ENCODE measurements at regions not wholly inside any gene's neighbourhood (a gene's known extent, or its start where the extent isn't known, plus 50 kb on each side); places are given as distances from the start of the nearest gene placed in this dataset.
"Not testable (repeated sequence)": the region's sequence is repeated elsewhere in the genome, so short reads cannot be mapped to it uniquely, and the experiment has no call there.

GRCh38 chr10:52368725-52369124 is 54.6 kb downstream of the DKK1 start:
- no peak for DNase-seq (ENCODE audit: low read depth, low spot score)

- not testable (repeated sequence) for DNase-seq (ENCODE audit: low read depth, low spot score)
Measured at GRCh38 chr10:52374207-52374606, 60.1 kb downstream of the DKK1 start.

- DNase-seq (ENCODE audit: low read depth, low spot score) = no peak
Measured at GRCh38 chr10:52376694-52377354, 62.7 kb downstream of the DKK1 start.

DNA sequence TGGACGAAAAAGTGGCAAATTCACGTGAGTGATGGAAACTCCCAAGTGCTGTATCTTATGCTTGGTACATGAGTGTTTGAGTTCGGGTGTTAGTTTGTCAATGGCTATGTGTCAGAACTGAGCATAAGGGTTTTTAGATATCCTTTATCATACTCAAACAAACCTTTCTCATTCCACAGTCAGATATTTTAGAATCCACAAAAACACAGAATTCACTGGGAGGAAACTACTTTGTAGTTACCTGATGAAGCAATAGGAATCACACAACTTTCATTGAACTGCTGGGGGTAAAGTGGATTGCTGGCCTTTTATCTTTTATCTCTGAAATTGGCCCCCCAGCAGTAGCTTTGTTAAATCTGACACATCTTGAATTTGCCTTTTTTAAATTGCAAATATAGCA is 64.0 kb downstream of the DKK1 start:
- DNase-seq (ENCODE audit: low read depth, low spot score) = no peak

DNA sequence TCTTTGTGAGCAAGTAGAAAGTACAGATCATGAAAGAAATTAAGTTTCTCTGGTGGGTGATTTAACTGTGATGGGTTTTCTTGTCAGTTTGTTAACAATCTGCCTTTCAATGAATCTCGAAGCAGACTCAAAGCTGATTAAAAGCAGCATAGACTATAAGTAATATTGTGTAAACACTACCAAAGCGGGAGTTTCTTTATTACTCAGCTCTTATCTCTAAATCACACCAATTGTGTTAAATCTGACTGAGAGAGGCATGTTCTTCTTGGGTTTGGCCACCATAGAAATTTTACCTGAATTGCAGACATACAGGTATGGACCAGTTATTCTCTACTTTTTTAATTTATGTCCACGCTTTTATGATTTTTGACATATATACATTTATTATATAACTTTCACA is 65.2 kb downstream of the DKK1 start:
- DNase-seq (ENCODE audit: low read depth, low spot score) = no peak

DNA sequence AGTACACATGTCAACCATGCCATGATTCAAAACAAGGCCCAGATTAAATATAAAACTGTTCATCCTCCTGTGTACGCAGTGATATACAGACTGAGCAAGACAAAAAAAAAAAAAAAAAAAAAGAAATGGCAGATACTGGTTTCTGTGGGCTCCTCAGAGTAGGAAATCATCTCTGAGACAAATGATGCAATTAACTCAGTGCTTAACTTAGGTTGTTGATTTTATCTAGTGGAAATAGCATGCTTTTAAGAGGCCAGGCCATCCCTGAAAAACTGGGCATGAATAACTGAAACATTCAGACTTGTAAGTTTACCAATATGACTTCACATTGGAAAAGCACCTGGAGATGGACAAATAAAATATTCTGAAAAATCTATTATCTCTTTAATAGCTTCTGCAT is 69.0 kb downstream of the DKK1 start:
- no peak for DNase-seq (ENCODE audit: low read depth, low spot score)

DNA sequence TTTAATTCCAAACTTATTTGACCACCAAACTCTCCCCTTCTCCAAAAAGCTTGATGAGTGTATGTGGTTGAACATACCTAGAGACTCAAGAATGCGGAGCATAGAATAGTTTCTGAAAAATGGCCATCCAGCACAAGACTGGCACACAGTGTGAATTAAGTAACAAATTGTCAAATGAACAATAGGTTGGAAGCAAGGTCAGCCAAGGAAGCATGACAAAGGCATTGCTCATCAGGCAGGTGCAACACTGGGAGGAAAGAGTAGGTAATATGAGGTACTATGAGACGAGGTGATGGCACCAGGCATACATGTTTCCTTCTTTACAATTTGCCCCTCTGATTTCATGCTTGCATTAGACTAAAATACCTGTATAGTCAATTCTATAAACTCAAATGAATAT is 73.7 kb downstream of the DKK1 start:
- no peak for DNase-seq (ENCODE audit: low read depth, low spot score)

DNA sequence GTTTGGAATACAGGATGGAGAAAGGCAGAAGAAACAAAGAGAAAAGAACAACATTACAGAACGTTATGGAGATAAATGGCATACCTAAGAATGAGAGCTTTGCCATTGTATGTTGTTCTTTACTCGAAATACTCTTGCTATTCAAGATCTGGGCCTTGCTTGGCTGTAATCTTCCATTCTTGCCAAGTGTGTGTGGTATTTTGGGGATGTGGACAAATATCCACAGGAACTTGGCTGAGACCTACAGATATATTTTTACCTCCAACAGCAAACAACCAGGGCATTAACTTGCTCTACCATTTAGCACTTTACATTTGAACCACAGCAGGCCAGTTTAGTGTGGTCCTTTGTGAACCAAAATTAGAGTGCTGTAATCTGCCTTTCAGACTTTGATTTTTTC is 76.3 kb downstream of the DKK1 start:
- DNase-seq (ENCODE audit: low read depth, low spot score) = no peak

- DNase-seq (ENCODE audit: low read depth, low spot score) = no peak
Measured at GRCh38 chr10:52391927-52392602, 78.0 kb downstream of the DKK1 start.

GRCh38 chr10:52394246-52394645 is 80.2 kb downstream of the DKK1 start:
- no peak for DNase-seq (ENCODE audit: low read depth, low spot score)

GRCh38 chr10:52400562-52400961 is 86.5 kb downstream of the DKK1 start:
- no peak for DNase-seq (ENCODE audit: low read depth, low spot score)

DNA sequence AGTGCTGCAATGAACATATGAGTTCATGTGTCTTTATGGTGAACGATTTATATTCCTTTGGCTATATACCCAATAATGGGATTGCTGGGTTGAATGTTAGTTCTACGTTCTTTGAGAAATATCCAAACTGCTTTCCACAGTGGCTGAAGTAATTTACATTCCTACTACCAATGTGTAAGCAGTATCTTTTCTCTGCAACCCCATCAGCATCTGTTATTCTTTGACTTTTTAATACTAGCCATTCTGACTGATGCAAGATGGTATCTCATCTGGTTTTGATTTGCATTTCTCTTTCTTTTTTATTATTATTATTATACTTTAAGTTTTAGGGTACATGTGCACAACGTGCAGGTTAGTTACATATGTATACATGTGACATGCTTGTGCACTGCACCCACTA is 89.7 kb downstream of the DKK1 start:
- not testable (repeated sequence) for DNase-seq (ENCODE audit: low read depth, low spot score)

GRCh38 chr10:52409195-52409594 is 95.1 kb downstream of the DKK1 start:
- no peak for DNase-seq (ENCODE audit: low read depth, low spot score)

DNA sequence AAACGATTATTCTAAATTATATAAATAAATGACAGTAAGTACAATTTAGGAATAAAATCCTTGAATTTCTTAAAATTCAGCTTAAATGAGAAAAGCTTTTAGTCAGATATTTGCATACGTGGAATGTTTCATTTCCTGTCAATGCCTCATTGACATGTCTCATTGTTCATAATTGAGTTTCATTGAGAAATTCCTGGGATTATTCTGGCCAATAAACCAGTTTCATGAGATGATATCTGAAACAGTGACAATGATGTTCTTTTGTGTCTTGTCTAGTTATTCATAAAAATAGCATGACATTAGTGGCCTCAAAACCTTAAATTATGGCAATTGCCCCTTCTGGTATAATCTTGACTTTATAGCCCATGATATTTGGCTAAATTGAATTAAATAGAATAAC is 95.8 kb downstream of the DKK1 start:
- DNase-seq (ENCODE audit: low read depth, low spot score) = no peak

GRCh38 chr10:52410916-52411315 is 96.8 kb downstream of the DKK1 start:
- DNase-seq (ENCODE audit: low read depth, low spot score) = no peak

- DNase-seq (ENCODE audit: low read depth, low spot score) = no peak
Measured at GRCh38 chr10:52419281-52419680, 105.2 kb downstream of the DKK1 start.

DNA sequence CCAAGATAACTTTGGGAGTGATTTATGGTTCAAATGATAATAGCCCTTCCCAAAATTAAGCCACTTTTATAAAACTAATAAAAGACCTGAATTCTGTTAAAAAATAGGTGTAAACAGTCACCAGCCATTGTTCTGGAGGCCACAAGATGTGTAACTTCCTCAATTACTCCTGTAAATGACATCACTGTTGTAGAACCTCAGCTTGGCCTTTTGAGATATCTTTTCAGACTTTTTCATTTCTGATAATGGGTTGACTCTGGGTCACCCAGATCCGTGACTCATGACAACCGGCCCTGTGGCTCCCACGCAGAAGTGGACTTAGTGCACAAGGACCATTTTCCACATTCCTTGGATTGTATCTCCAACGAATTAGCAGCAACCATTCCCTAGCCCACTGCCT is 106.6 kb downstream of the DKK1 start:
- DNase-seq (ENCODE audit: low read depth, low spot score) = no peak

DNA sequence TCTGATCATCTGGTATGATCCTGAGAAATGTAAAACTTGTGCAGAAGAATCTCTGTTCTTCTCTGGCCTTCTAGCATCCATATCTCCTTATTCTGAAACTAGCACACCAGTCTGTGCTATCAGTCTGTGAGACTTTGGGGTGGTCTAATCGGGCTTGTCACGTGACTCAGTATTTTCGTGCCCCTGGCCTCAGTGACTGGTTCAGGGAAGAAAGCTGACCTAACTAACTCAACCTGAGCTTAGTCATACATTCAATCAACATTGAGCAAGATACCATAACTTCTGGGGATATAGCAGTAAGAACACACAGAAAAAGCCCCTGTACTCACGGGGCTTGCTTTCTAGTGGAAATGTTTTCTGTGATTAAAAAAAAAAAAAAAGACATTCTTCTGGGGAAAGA is 109.3 kb downstream of the DKK1 start:
- no peak for DNase-seq (ENCODE audit: low read depth, low spot score)

DNA sequence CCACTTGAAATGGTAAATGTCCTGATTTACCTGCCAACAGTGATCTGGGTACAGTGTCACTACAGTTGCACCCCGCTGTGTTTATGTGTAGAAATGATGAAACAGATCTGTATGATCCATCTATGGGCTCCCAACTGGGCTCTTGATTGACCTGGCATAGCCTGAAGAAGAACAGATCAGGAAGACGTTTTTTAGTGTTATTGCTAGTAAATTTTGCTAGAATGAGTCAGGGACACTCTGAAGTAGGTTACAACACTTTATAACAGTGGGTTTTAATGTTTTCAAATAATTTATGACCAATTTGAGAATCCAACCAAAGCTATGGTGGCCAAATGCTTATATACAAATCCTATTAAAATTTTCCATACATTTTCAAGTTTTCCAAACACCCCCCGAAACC is 110.3 kb downstream of the DKK1 start:
- no peak for DNase-seq (ENCODE audit: low read depth, low spot score)

- DNase-seq (ENCODE audit: low read depth, low spot score) = no peak
Measured at GRCh38 chr10:52434734-52435133, 120.7 kb downstream of the DKK1 start.

- no peak for DNase-seq (ENCODE audit: low read depth, low spot score)
Measured at GRCh38 chr10:52436664-52437063, 122.6 kb downstream of the DKK1 start.

DNA sequence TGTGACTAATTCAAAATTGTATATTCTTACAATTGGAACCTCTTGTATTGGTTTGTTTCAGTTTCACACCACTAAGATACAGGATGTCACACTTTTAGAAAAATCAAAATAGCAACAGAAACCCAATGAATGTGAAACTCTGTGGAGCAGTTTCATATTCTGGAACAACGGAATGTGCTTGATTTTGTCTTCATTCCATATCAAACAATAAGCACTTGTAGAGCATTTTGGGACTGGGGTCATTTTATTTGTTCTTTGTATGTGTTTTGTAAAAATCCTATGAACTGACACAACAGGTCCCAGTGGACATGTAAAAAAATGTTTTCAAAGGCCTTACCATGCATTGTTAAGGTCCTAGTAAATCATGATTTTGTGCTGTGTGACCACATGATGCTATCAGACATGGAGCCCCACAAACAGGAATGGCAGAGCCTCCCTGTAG is 123.1 kb downstream of the DKK1 start:
- DNase-seq (ENCODE audit: low read depth, low spot score) = no peak

DNA sequence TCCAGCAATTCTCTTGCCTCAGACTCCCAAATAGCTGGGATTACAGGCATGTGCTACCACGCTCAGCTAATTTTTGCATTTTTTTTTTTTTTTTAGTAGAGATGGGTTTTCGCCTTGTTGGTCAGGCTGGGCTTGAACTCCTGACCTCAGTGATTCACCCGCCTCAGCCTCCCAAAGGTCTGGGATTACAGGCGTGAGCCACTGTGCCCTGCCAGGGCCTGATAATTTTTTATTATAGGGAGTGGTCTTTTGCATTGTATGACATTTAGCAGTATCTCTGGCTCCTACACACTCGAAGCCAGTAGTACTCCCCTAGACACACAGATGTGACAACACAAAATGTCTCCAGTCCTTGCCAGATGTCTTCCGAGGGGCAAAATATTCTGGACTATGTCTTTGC is 124.0 kb downstream of the DKK1 start:
- DNase-seq (ENCODE audit: low read depth, low spot score) = no peak

All from ELF-1 (cell line).